Body of pancreas (tissue), 4 donors: ENCODE measurements at regions not wholly inside any gene's neighbourhood (a gene's known extent, or its start where the extent isn't known, plus 50 kb on each side); places are given as distances from the start of the nearest gene placed in this dataset.

Experiments
- POLR2A ChIP-seq, 3 donors: fragments of 450-650 bp; IDR thresholded peaks; one replicate each; pipeline ENCODE4 v1.6.1; 2016; ENCODE audit warnings: antibody characterized with exemption in 3 of 3, mild to moderate bottlenecking in 2 of 3
- TF ChIP-seq, protein P1 (sequence below), 7 experiments: fragments of 450-650 bp in 4 of 7; fragments of 200-600 bp in 3 of 7; sonication (generic) in 3 of 7; IDR thresholded peaks; one replicate each; pipeline ENCODE4 v1.5.1; 2016 to 2019; ENCODE audit warnings: antibody characterized with exemption in 7 of 7

- TF ChIP-seq, protein P1, sequence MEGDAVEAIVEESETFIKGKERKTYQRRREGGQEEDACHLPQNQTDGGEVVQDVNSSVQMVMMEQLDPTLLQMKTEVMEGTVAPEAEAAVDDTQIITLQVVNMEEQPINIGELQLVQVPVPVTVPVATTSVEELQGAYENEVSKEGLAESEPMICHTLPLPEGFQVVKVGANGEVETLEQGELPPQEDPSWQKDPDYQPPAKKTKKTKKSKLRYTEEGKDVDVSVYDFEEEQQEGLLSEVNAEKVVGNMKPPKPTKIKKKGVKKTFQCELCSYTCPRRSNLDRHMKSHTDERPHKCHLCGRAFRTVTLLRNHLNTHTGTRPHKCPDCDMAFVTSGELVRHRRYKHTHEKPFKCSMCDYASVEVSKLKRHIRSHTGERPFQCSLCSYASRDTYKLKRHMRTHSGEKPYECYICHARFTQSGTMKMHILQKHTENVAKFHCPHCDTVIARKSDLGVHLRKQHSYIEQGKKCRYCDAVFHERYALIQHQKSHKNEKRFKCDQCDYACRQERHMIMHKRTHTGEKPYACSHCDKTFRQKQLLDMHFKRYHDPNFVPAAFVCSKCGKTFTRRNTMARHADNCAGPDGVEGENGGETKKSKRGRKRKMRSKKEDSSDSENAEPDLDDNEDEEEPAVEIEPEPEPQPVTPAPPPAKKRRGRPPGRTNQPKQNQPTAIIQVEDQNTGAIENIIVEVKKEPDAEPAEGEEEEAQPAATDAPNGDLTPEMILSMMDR (IDR thresholded peaks at IDR 0.05), result no peak
- TF ChIP-seq POLR2A (IDR thresholded peaks at IDR 0.05), result no peak
These were observed 142.5 kb downstream of the CTH start for GRCh38 chr1:70553567-70553956.
